Adrenal gland (tissue), 9 donors: ENCODE measurements at regions not wholly inside any gene's neighbourhood (a gene's known extent, or its start where the extent isn't known, plus 50 kb on each side); places are given as distances from the start of the nearest gene placed in this dataset.

Source experiments
- DNase-seq, 7 donors: peaks; one replicate each; pipeline ENCODE4 v3.0.0-alpha.2; 2019 to 2020
- H3K27ac ChIP-seq, 5 donors: fragments of 200-600 bp; sonication (generic) in 4 of 5; 1 replicate in 3 of 5; 2 replicates in 2 of 5; pipeline versions ENCODE4 v1.5.1 to v1.8.0; 2016 to 2020; ENCODE audit warnings: mild to moderate bottlenecking in 1 of 5
- H3K27me3 ChIP-seq: fragments of 200-600 bp; 2 replicates; pipeline ENCODE4 v1.8.0; 2021
- H3K36me3 ChIP-seq, 2 donors: fragments of 200-600 bp; replicated peaks in 1 of 2; 1 replicate in 1 of 2; 2 replicates in 1 of 2; pipeline versions ENCODE4 v1.5.1 to v1.8.0; 2018 to 2022
- H3K4me1 ChIP-seq, 2 donors: fragments of 200-600 bp; replicated peaks in 1 of 2; 1 replicate in 1 of 2; 2 replicates in 1 of 2; pipeline versions ENCODE4 v1.5.1 to v1.8.0; 2018 to 2021
- H3K4me3 ChIP-seq, 4 donors: fragments of 200-600 bp; sonication (generic) in 3 of 4; one replicate each; pipeline ENCODE4 v1.5.1; 2016 to 2018
- H3K9me3 ChIP-seq, 3 donors: fragments of 200-600 bp; sonication (generic) in 1 of 3; replicated peaks in 1 of 3; 1 replicate in 2 of 3; 2 replicates in 1 of 3; pipeline versions ENCODE4 v1.5.1 to v1.8.0; 2016 to 2021
- CTCF ChIP-seq, 6 experiments: fragments of 450-650 bp in 4 of 6; fragments of 200-600 bp in 2 of 6; sonication (generic) in 1 of 6; IDR thresholded peaks; 1 replicate in 5 of 6; 2 replicates in 1 of 6; pipeline versions ENCODE4 v1.5.1 to v1.8.0; 2016 to 2021; ENCODE audit warnings: antibody characterized with exemption in 6 of 6, mild to moderate bottlenecking in 2 of 6, moderate library complexity in 1 of 6
- POLR2A ChIP-seq, 2 donors: fragments of 450-650 bp; IDR thresholded peaks; one replicate each; pipeline ENCODE4 v1.6.1; 2017; ENCODE audit warnings: antibody characterized with exemption in 2 of 2, mild to moderate bottlenecking in 2 of 2, moderate library complexity in 1 of 2
- WGBS, 4 donors: extraction: QIAGEN DNeasy Blood & Tissue Kit in 2 of 4; methylation state at CpG; one replicate each; pipeline versions ENCODE4 v1.1.5 to v1.1.7; 2013 to 2017; 5-methylcytosine and 5-hydroxymethylcytosine counted together
- intact Hi-C, 2 donors: fragments of 100-400 bp; cut with DNase I; formaldehyde crosslinking; loops; one replicate each; pipeline versions ENCODE4 v1.14.1 to v1.15.0; 2022 to 2023
- donor health status: healthy with polysubstance abuse.
- donor health status: Bipolar disorder and iron deficiency.
- donor health status: DM: yes; HTN: yes; CAD: no.
- donor health status: DM: no; HTN: no; CAD: no.
- donor health status: DM: no; HTN: no; CAD: no.

GRCh38 chr14:100403105-100403504, 80.0 kb downstream of the SLC25A47 start:
- Histone ChIP-seq H3K36me3 (no peaks in the 10 kb centered on the region), H3K9me3 (no peaks in the 10 kb centered on the region), H3K27ac (peak overlapping the region in 1 of 5 donors; percentile 70), H3K27me3 (no peaks in the 10 kb centered on the region), H3K4me3 (no peak overlapping the region), H3K4me1 (peaks cover 0 to 31% of the 10 kb centered on the region in 2 donors)
- no peak for DNase-seq
- 90 to 94% (median 91%) methylated on average over 5 of the region's 5 CpGs for whole genome bisulfite sequencing, 4 donors
- no peak for TF ChIP-seq POLR2A (IDR thresholded peaks at IDR 0.05)
- no peak for TF ChIP-seq CTCF (IDR thresholded peaks at IDR 0.05)
- intact Hi-C loops = loop anchor here in 1 of 2 donors (10.0 kb wide), 1 partner anchor 1222 kb away; no protein-coding TSS in a partner anchor

GRCh38 chr14:100403802-100404365, 80.7 kb downstream of the SLC25A47 start:
- no peak for TF ChIP-seq CTCF (IDR thresholded peaks at IDR 0.05)
- no peak for TF ChIP-seq POLR2A (IDR thresholded peaks at IDR 0.05)
- DNase-seq = no peak
- WGBS, 4 donors = 95 to 99% (median 98%) methylated on average over 7 to 10 of the region's 10 CpGs
- Histone ChIP-seq H3K36me3 (no peaks in the 10 kb centered on the region), H3K4me3 (no peak overlapping the region), H3K9me3 (no peaks in the 10 kb centered on the region), H3K27ac (peak overlapping the region in 1 of 5 donors; percentile 70), H3K27me3 (no peaks in the 10 kb centered on the region), H3K4me1 (peaks cover 0 to 34% of the 10 kb centered on the region in 2 donors)
- intact Hi-C loops = loop anchor here in 1 of 2 donors (10.0 kb wide), 1 partner anchor 1221 kb away; no protein-coding TSS in a partner anchor

GRCh38 chr14:100404419-100404818, 81.3 kb downstream of the SLC25A47 start:
- Histone ChIP-seq H3K27ac (peak overlapping the region in 1 of 5 donors; percentile 0), H3K36me3 (no peaks in the 10 kb centered on the region), H3K27me3 (no peaks in the 10 kb centered on the region), H3K4me3 (no peak overlapping the region), H3K9me3 (no peaks in the 10 kb centered on the region), H3K4me1 (peaks cover 0 to 34% of the 10 kb centered on the region in 2 donors)
- no peak for TF ChIP-seq CTCF (IDR thresholded peaks at IDR 0.05)
- no peak for TF ChIP-seq POLR2A (IDR thresholded peaks at IDR 0.05)
- DNase-seq = no peak
- 80 to 89% (median 85%) methylated on average over 2 to 4 of the region's 4 CpGs for WGBS, 4 donors
- intact Hi-C loops = loop anchor here in 1 of 2 donors (10.0 kb wide), 1 partner anchor 1220 kb away; no protein-coding TSS in a partner anchor

GRCh38 chr14:100405760-100406455, 82.8 kb downstream of the SLC25A47 start:
- WGBS, 4 donors = 93 to 97% (median 94%) methylated on average over 11 to 12 of the region's 12 CpGs
- peak overlapping the region in 1 of 5 donors; percentile 38 for H3K27ac ChIP-seq
- TF ChIP-seq CTCF (IDR thresholded peaks at IDR 0.05) (no peak), POLR2A (IDR thresholded peaks at IDR 0.05) (no peak)
- no peak for DNase-seq
- no peaks in the 10 kb centered on the region for H3K27me3 ChIP-seq
- H3K4me1 ChIP-seq = peaks cover 0 to 27% of the 10 kb centered on the region in 2 donors
- no peaks in the 10 kb centered on the region for H3K9me3 ChIP-seq
- H3K4me3 ChIP-seq = no peak overlapping the region
- intact Hi-C loops = loop anchor here in 1 of 2 donors (10.0 kb wide), 1 partner anchor 1219 kb away; no protein-coding TSS in a partner anchor
- no peaks in the 10 kb centered on the region for H3K36me3 ChIP-seq
